ENCODE measurements at regions not wholly inside any gene's neighbourhood (a gene's known extent, or its start where the extent isn't known, plus 50 kb on each side); places are given as distances from the start of the nearest gene placed in this dataset.
"Not testable (repeated sequence)": the region's sequence is repeated elsewhere in the genome, so short reads cannot be mapped to it uniquely, and the experiment has no call there.

DNA sequence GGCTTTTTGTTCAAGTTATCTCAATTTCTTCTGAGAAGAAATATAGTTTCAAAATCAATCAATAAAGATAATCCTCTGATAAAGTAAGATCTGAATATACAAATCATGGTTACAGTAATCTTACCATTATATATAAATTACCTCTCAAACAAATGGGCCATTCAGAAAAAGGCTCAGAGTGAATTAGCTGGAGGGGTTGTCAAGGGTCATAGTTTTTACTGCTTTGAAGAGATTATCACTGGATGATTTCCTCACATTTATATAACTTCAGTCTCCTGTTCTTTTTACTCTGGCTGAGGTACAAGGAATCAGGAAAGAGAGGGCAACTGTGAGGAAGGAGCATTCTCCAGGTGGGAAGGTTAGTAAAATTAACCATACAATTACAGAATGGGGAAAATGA is 148.6 kb upstream of the ELL2 start:
- no peaks in the 10 kb centered on the region for H3K4me1 ChIP-seq (ENCODE audit: control insufficient read depth in 2 of 3, insufficient read depth in 2 of 3, low read depth in 1 of 3, low read length in 3 of 3)
- H3K27ac ChIP-seq (ENCODE audit: low read depth in 2 of 2, low read length in 2 of 2) = no peak overlapping the region
- no peaks in the 10 kb centered on the region for H3K27me3 ChIP-seq (ENCODE audit: control insufficient read depth, insufficient read depth, low read length)
- no peaks in the 10 kb centered on the region for H3K36me3 ChIP-seq (ENCODE audit: control insufficient read depth in 2 of 3, insufficient read depth in 3 of 3, low read length in 3 of 3)
- H3K9me3 ChIP-seq (ENCODE audit: control insufficient read depth in 2 of 3, insufficient read depth in 1 of 3, low read length in 3 of 3) = no peaks in the 10 kb centered on the region
- DNase-seq = no peak
- TF ChIP-seq CTCF (IDR thresholded peaks at IDR 0.05; ENCODE audit: borderline replicate concordance, extremely low read depth, insufficient read depth) = no peak
- no peak overlapping the region for H3K9ac ChIP-seq (ENCODE audit: low read length in 3 of 3)
- no peak for FAIRE-seq
- no peak overlapping the region for H3K4me3 ChIP-seq (ENCODE audit: low read length in 3 of 3)
- intact Hi-C loops (cut with DNase I) = no loop called here

GRCh38 chr5:96108629-96109028 is 147.0 kb upstream of the ELL2 start:
- H3K27me3 ChIP-seq (ENCODE audit: control insufficient read depth, insufficient read depth, low read length); DNase-seq; H3K36me3 ChIP-seq (ENCODE audit: control insufficient read depth in 2 of 3, insufficient read depth in 3 of 3, low read length in 3 of 3); H3K9ac ChIP-seq (ENCODE audit: low read length in 3 of 3); H3K4me1 ChIP-seq (ENCODE audit: control insufficient read depth in 2 of 3, insufficient read depth in 2 of 3, low read depth in 1 of 3, low read length in 3 of 3); H3K27ac ChIP-seq (ENCODE audit: low read depth in 2 of 2, low read length in 2 of 2); H3K4me3 ChIP-seq (ENCODE audit: low read length in 3 of 3); H3K9me3 ChIP-seq (ENCODE audit: control insufficient read depth in 2 of 3, insufficient read depth in 1 of 3, low read length in 3 of 3); FAIRE-seq; intact Hi-C loops (cut with DNase I): not testable (repeated sequence)

GRCh38 chr5:96103829-96104228 is 142.2 kb upstream of the ELL2 start:
- FAIRE-seq; H3K4me3 ChIP-seq (ENCODE audit: low read length in 3 of 3); DNase-seq; H3K4me1 ChIP-seq (ENCODE audit: control insufficient read depth in 2 of 3, insufficient read depth in 2 of 3, low read depth in 1 of 3, low read length in 3 of 3); H3K9me3 ChIP-seq (ENCODE audit: control insufficient read depth in 2 of 3, insufficient read depth in 1 of 3, low read length in 3 of 3); H3K27me3 ChIP-seq (ENCODE audit: control insufficient read depth, insufficient read depth, low read length); intact Hi-C loops (cut with DNase I); H3K36me3 ChIP-seq (ENCODE audit: control insufficient read depth in 2 of 3, insufficient read depth in 3 of 3, low read length in 3 of 3); H3K9ac ChIP-seq (ENCODE audit: low read length in 3 of 3); H3K27ac ChIP-seq (ENCODE audit: low read depth in 2 of 2, low read length in 2 of 2): not testable (repeated sequence)

- Histone ChIP-seq H3K27me3 (ENCODE audit: control insufficient read depth, insufficient read depth, low read length) (no peaks in the 10 kb centered on the region), H3K36me3 (ENCODE audit: control insufficient read depth in 2 of 3, insufficient read depth in 3 of 3, low read length in 3 of 3) (no peaks in the 10 kb centered on the region), H3K9ac (ENCODE audit: low read length in 3 of 3) (no peak overlapping the region), H3K27ac (ENCODE audit: low read depth in 2 of 2, low read length in 2 of 2) (no peak overlapping the region), H3K9me3 (ENCODE audit: control insufficient read depth in 2 of 3, insufficient read depth in 1 of 3, low read length in 3 of 3) (no peaks in the 10 kb centered on the region), H3K4me3 (ENCODE audit: low read length in 3 of 3) (no peak overlapping the region), H3K4me1 (ENCODE audit: control insufficient read depth in 2 of 3, insufficient read depth in 2 of 3, low read depth in 1 of 3, low read length in 3 of 3) (no peaks in the 10 kb centered on the region)
- no peak for DNase-seq
- no peak for TF ChIP-seq CTCF (IDR thresholded peaks at IDR 0.05; ENCODE audit: borderline replicate concordance, extremely low read depth, insufficient read depth)
- no peak for FAIRE-seq
- intact Hi-C loops (cut with DNase I) = no loop called here
Measured at GRCh38 chr5:96101358-96102089, 139.9 kb upstream of the ELL2 start.

DNA sequence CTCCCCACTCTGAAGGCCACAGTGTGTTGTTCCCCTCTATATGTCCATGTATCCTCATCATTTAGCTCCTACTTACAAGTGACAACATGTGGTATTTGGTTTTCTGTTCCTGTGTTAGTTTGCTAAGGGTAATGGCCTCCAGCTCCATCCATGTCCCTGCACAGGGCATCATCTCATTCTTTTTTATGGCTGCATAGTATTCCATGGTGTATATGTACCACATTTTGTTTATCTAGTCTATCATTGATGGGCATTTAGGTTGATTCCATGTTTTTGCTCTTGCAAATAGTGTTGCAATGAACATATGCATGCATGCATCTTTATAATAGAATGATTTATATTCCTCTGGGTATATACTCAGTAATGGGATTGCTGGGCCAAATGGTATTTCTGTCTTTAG is 135.8 kb upstream of the ELL2 start:
- H3K27me3 ChIP-seq (ENCODE audit: control insufficient read depth, insufficient read depth, low read length); H3K27ac ChIP-seq (ENCODE audit: low read depth in 2 of 2, low read length in 2 of 2); H3K9me3 ChIP-seq (ENCODE audit: control insufficient read depth in 2 of 3, insufficient read depth in 1 of 3, low read length in 3 of 3); H3K4me1 ChIP-seq (ENCODE audit: control insufficient read depth in 2 of 3, insufficient read depth in 2 of 3, low read depth in 1 of 3, low read length in 3 of 3); H3K9ac ChIP-seq (ENCODE audit: low read length in 3 of 3); intact Hi-C loops (cut with DNase I); DNase-seq; FAIRE-seq; H3K4me3 ChIP-seq (ENCODE audit: low read length in 3 of 3); H3K36me3 ChIP-seq (ENCODE audit: control insufficient read depth in 2 of 3, insufficient read depth in 3 of 3, low read length in 3 of 3): not testable (repeated sequence)
